Stimulated activated CD8-positive, alpha-beta memory T cell treated with anti-CD3 and anti-CD28 coated beads, Interleukin-15, amount 100 ng/mL, for 48 hours (primary cell): ENCODE measurements at regions not wholly inside any gene's neighbourhood (a gene's known extent, or its start where the extent isn't known, plus 50 kb on each side); places are given as distances from the start of the nearest gene placed in this dataset.
"Not testable (repeated sequence)": the region's sequence is repeated elsewhere in the genome, so short reads cannot be mapped to it uniquely, and the experiment has no call there.

Experiments used
- DNase-seq, 2 donors: peaks; one replicate each; pipeline ENCODE4 v3.0.0-alpha.2; 2020; ENCODE audit warnings: low read depth in 2 of 2

GRCh38 chr13:70518081-70518480, 409.8 kb upstream of the KLHL1 start:
- DNase-seq: no peak

- no peak for DNase-seq
Measured at GRCh38 chr13:70516226-70516625, 408.0 kb upstream of the KLHL1 start.

GRCh38 chr13:70511861-70512417, 403.7 kb upstream of the KLHL1 start:
- not testable (repeated sequence) for DNase-seq

- DNase-seq: no peak
Measured at GRCh38 chr13:70505809-70506208, 397.6 kb upstream of the KLHL1 start.

GRCh38 chr13:70502944-70503343, 394.7 kb upstream of the KLHL1 start:
- no peak for DNase-seq

GRCh38 chr13:70490320-70490935, 382.2 kb upstream of the KLHL1 start:
- no peak for DNase-seq

GRCh38 chr13:70484931-70485330, 376.7 kb upstream of the KLHL1 start:
- DNase-seq: no peak

GRCh38 chr13:70483599-70484276, 375.5 kb upstream of the KLHL1 start:
- no peak for DNase-seq

GRCh38 chr13:70473907-70474306, 365.7 kb upstream of the KLHL1 start:
- no peak for DNase-seq

- DNase-seq: no peak
Measured at GRCh38 chr13:70469077-70469476, 360.8 kb upstream of the KLHL1 start.

GRCh38 chr13:70457474-70457873, 349.2 kb upstream of the KLHL1 start:
- DNase-seq: no peak

- no peak for DNase-seq
Measured at GRCh38 chr13:70448820-70449219, 340.6 kb upstream of the KLHL1 start.

GRCh38 chr13:70432276-70432805, 324.1 kb upstream of the KLHL1 start:
- no peak for DNase-seq

- DNase-seq: no peak
Measured at GRCh38 chr13:70430256-70430655, 322.0 kb upstream of the KLHL1 start.

GRCh38 chr13:70424928-70425327, 316.7 kb upstream of the KLHL1 start:
- DNase-seq: no peak

- DNase-seq: no peak
Measured at GRCh38 chr13:70424428-70424827, 316.2 kb upstream of the KLHL1 start.

GRCh38 chr13:70415136-70415535, 306.9 kb upstream of the KLHL1 start:
- DNase-seq: no peak

GRCh38 chr13:70408865-70409264, 300.6 kb upstream of the KLHL1 start:
- no peak for DNase-seq

- no peak for DNase-seq
Measured at GRCh38 chr13:70407486-70407885, 299.2 kb upstream of the KLHL1 start.

GRCh38 chr13:70405266-70405665, 297.0 kb upstream of the KLHL1 start:
- DNase-seq: no peak

GRCh38 chr13:70394031-70394548, 285.8 kb upstream of the KLHL1 start:
- no peak for DNase-seq

GRCh38 chr13:70391678-70392077, 283.4 kb upstream of the KLHL1 start:
- DNase-seq: no peak

GRCh38 chr13:70390968-70391367, 282.7 kb upstream of the KLHL1 start:
- DNase-seq: no peak
